ENCODE measurements at regions not wholly inside any gene's neighbourhood (a gene's known extent, or its start where the extent isn't known, plus 50 kb on each side); places are given as distances from the start of the nearest gene placed in this dataset.

GRCh38 chr20:60362531-60362930, 404.3 kb downstream of the CDH26 start:
- no peak for TF ChIP-seq POLR2AphosphoS5 (IDR thresholded peaks at IDR 0.05; ENCODE audit: low read depth, low read length)
- TF ChIP-seq POLR2A (IDR thresholded peaks at IDR 0.05; ENCODE audit: low read depth, low read length): no peak
- TF ChIP-seq TAF1 (IDR thresholded peaks at IDR 0.05; ENCODE audit: low read depth, low read length): no peak

Data from GM12891 (cell line).